Psoas muscle (tissue), 7 donors: ENCODE measurements at regions not wholly inside any gene's neighbourhood (a gene's known extent, or its start where the extent isn't known, plus 50 kb on each side); places are given as distances from the start of the nearest gene placed in this dataset.

Source experiments
- ATAC-seq, 4 donors: fragments of 200-7000 bp; cut with Tn5 transposase; one replicate each; pipeline ENCODE4 v1.9.1; 2020; ENCODE audit warnings: moderate library complexity in 3 of 4, mild to moderate bottlenecking in 2 of 4
- DNase-seq, 2 donors: peaks; one replicate each; pipeline ENCODE4 v3.0.0-alpha.2; 2020
- H3K27ac ChIP-seq: fragments of 200-600 bp; one replicate; pipeline ENCODE4 v1.8.0; 2022
- H3K27me3 ChIP-seq, 3 donors: fragments of 200-600 bp in 1 of 3; one replicate each; pipeline versions ENCODE4 v1.6.1 to v1.8.0; 2013 to 2022; ENCODE audit warnings: low read length in 2 of 3, mild to moderate bottlenecking in 2 of 3, moderate library complexity in 1 of 3; ENCODE audit not compliant: insufficient read depth in 3 of 3
- H3K36me3 ChIP-seq, 2 donors: fragments of 200-600 bp in 1 of 2; one replicate each; pipeline versions ENCODE4 v1.6.1 to v1.8.0; 2013 to 2022; ENCODE audit warnings: low read depth in 1 of 2, mild to moderate bottlenecking in 1 of 2, moderate library complexity in 1 of 2; ENCODE audit not compliant: insufficient read depth in 1 of 2
- H3K4me1 ChIP-seq: fragments of 200-600 bp; one replicate; pipeline ENCODE4 v1.8.0; 2022
- H3K4me3 ChIP-seq: fragments of 200-600 bp; one replicate; pipeline ENCODE4 v1.8.0; 2022; ENCODE audit warnings: mild to moderate bottlenecking
- H3K9me3 ChIP-seq: fragments of 200-600 bp; one replicate; pipeline ENCODE4 v1.8.0; 2022
- WGBS, 3 donors: extraction: QIAGEN DNeasy Blood & Tissue Kit; methylation state at CpG; one replicate each; pipeline versions ENCODE4 v1.1.6 to v1.1.7; 2013; 5-methylcytosine and 5-hydroxymethylcytosine counted together
- intact Hi-C, 2 donors: fragments of 100-400 bp; cut with DNase I; formaldehyde crosslinking; loops; one replicate each; pipeline versions ENCODE4 v1.11.0 to v1.14.2; 2022
- TF ChIP-seq, protein P1 (sequence below): fragments of 200-600 bp; IDR thresholded peaks from one replicate; pipeline ENCODE4 v1.8.0; 2022; ENCODE audit warnings: antibody characterized with exemption
- donor health status: healthy with polysubstance abuse.
- donor health status: DM: no; HTN: no; CAD: no; lungs with moderate emphysema.
- donor health status: Bipolar disorder and iron deficiency.
- donor health status: healthy.
- donor health status: DM: yes; HTN: yes; CAD: no.
- donor health status: DM: no; HTN: no; CAD: no.
- donor health status: DM: yes; HTN: yes; CAD: no.

DNA sequence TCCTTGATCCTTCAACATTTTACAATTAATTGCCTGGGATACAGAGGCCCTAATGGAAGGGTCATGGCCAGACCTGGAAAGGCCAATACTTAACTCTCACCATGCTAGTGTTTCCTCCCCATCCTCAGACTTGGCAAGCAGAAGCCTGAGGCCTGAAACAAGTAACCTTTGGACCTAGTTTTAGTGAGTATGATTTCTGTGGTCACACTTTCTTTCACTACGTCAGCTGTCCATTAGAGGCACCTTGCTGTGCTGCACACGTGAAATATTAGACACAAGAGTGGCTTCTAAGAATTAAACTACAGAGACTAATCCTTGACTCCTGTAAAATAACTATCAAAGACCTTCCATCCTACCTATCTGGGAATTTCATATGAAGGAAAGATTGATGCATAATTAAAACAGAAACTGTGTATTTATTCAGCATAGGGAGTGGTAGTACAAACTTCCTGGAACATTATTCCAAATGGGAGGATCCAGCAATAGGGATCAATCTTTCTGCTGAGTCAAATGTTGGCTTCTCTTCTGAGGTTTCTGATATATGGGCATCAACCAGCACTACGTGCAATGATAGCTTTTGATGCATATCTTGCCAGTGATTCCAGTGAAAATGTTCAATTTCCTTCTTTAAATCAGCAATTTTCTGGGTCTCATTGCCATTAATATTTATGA is 249.7 kb downstream of the IKZF2 start:
- ATAC-seq (no peak), DNase-seq (no peak)
- Histone ChIP-seq H3K27ac (no peak overlapping the region), H3K9me3 (no peaks in the 10 kb centered on the region), H3K4me3 (no peak overlapping the region), H3K4me1 (no peaks in the 10 kb centered on the region), H3K36me3 (no peaks in the 10 kb centered on the region), H3K27me3 (no peaks in the 10 kb centered on the region)
- TF ChIP-seq, protein P1, sequence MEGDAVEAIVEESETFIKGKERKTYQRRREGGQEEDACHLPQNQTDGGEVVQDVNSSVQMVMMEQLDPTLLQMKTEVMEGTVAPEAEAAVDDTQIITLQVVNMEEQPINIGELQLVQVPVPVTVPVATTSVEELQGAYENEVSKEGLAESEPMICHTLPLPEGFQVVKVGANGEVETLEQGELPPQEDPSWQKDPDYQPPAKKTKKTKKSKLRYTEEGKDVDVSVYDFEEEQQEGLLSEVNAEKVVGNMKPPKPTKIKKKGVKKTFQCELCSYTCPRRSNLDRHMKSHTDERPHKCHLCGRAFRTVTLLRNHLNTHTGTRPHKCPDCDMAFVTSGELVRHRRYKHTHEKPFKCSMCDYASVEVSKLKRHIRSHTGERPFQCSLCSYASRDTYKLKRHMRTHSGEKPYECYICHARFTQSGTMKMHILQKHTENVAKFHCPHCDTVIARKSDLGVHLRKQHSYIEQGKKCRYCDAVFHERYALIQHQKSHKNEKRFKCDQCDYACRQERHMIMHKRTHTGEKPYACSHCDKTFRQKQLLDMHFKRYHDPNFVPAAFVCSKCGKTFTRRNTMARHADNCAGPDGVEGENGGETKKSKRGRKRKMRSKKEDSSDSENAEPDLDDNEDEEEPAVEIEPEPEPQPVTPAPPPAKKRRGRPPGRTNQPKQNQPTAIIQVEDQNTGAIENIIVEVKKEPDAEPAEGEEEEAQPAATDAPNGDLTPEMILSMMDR: no peak
- WGBS, 3 donors: 55 to 75% (median 68%) methylated on average over 3 of the region's 3 CpGs
- intact Hi-C loops: no loop called here

DNA sequence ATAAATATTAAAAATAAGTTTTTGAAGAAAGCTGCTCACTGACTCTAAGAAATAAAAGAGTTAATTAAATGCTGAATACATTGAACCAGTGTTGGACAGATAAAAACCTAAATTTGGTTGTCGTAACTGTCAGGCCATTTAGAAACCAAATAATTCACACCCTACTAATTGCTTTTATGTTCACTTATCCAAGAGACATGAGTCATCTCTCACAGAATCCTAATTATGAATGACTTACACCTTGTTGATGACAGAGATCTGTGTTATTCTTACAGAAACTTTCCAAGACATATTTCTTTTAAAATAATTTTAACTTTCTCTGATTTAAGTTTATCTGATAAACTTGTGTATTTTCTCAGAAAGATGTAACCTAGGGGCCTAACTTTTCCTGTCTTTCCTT is 250.7 kb downstream of the IKZF2 start:
- no peaks in the 10 kb centered on the region for H3K9me3 ChIP-seq
- no peaks in the 10 kb centered on the region for H3K4me1 ChIP-seq
- no peak overlapping the region for H3K4me3 ChIP-seq
- ATAC-seq (no peak), DNase-seq (no peak)
- H3K27ac ChIP-seq: no peak overlapping the region
- no peaks in the 10 kb centered on the region for H3K36me3 ChIP-seq
- WGBS, 3 donors: 52 to 83% (median 58%) methylated on average over 1 of the region's 1 CpG
- TF ChIP-seq, protein P1: no peak
- intact Hi-C loops: no loop called here
- H3K27me3 ChIP-seq: no peaks in the 10 kb centered on the region

DNA sequence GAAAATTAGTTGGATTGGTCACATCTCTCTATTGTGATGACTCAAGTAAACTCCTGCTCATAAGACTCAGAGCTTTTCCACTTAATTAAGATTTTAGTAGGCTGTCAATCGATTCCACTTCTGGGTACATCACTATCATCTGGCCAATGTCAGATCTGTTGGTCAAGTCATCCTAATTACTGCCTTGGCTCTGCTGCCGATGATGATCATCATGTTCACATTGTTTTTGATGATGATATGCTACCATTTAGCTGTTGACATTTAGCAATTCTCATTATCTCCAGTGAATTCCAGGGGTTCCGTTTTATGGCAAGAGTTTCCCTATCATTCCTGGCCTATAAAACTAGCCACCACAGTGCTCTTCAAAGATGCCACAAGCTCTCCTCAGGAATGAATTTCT is 253.4 kb downstream of the IKZF2 start:
- no peaks in the 10 kb centered on the region for H3K27me3 ChIP-seq
- TF ChIP-seq, protein P1: no peak
- no peaks in the 10 kb centered on the region for H3K36me3 ChIP-seq
- ATAC-seq (no peak), DNase-seq (no peak)
- WGBS, 3 donors: 45 to 58% (median 50%) methylated on average over 3 of the region's 3 CpGs
- intact Hi-C loops: loop anchor here in 1 of 2 donors (10.0 kb wide), 1 partner anchor 53 kb away; no protein-coding TSS in a partner anchor
- H3K27ac ChIP-seq: no peak overlapping the region
- no peaks in the 10 kb centered on the region for H3K9me3 ChIP-seq
- H3K4me3 ChIP-seq: no peak overlapping the region
- H3K4me1 ChIP-seq: peaks cover 5% of the 10 kb centered on the region

DNA sequence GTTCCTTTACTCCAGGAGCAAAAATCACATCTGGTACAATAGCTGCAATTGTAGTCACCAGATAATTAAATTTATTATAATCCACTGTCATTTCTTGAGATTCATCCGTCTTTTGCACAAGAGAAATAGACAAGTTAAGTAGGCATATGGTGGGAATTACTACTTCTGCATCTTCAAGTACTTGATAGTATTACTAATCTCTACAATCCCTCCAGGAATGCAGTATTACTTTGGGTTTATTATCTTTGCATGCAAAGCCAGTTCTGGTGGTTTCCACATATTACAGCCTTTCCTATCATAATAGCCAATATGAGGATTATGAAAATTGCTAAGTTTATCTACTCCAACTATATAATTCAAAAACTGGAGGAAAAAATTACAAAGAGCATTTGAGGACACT is 254.1 kb downstream of the IKZF2 start:
- TF ChIP-seq, protein P1: no peak

DNA sequence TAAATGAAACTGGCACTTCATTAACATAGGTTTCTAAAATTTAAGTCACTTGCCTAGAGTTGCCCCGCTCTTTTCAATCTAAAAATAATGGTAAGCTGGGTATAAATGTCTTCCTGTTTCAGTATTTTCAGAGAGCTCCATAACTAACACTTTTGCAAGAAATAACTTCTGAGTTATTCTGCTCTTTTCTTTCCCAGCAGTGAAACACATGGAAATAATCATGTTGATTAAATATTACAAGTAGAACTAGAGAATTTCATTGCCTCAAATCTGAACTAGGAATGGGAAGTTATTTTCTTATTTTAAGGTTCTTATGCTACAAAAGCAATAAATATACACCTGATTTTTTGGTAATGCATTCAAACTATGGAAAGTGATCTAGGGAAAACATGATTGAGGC is 257.4 kb downstream of the IKZF2 start:
- intact Hi-C loops: loop anchor here in 1 of 2 donors (10.0 kb wide), 1 partner anchor 49 kb away; no protein-coding TSS in a partner anchor
- no peak for DNase-seq
- no peaks in the 10 kb centered on the region for H3K36me3 ChIP-seq
- H3K27ac ChIP-seq: no peak overlapping the region
- no peaks in the 10 kb centered on the region for H3K9me3 ChIP-seq
- no peak for ATAC-seq
- H3K4me1 ChIP-seq: peaks cover 6% of the 10 kb centered on the region
- WGBS, 3 donors: 77 to 91% (median 80%) methylated on average over 1 of the region's 1 CpG
- no peak overlapping the region for H3K4me3 ChIP-seq
- no peaks in the 10 kb centered on the region for H3K27me3 ChIP-seq
- TF ChIP-seq, protein P1: no peak

More for the DNA sequence above, 254.1 kb downstream of the IKZF2 start:
- Histone ChIP-seq H3K27me3 (no peaks in the 10 kb centered on the region), H3K9me3 (no peaks in the 10 kb centered on the region), H3K36me3 (no peaks in the 10 kb centered on the region), H3K4me3 (no peak overlapping the region), H3K27ac (no peak overlapping the region), H3K4me1 (peaks cover 6% of the 10 kb centered on the region)
- ATAC-seq (no peak), DNase-seq (no peak)
- 66 to 80% (median 75%) methylated on average over 1 of the region's 1 CpG for WGBS, 3 donors
- intact Hi-C loops: loop anchor here in 1 of 2 donors (10.0 kb wide), 1 partner anchor 52 kb away; no protein-coding TSS in a partner anchor
